ENCODE measurements at regions not wholly inside any gene's neighbourhood (a gene's known extent, or its start where the extent isn't known, plus 50 kb on each side); places are given as distances from the start of the nearest gene placed in this dataset.

- Histone ChIP-seq H3K4me3 (ENCODE audit: low read length, poor library complexity, severe bottlenecking) (no peak overlapping the region), H3K9me3 (ENCODE audit: insufficient read depth, low read depth, low read length) (0 out of 2 replicates have a peak, but pooled peaks cover under 1% of the 10 kb centered on the region), H3F3A (ENCODE audit: low read depth) (no peaks in the 10 kb centered on the region), H3K9ac (ENCODE audit: low read depth, low read length, poor library complexity, severe bottlenecking) (no peak overlapping the region), H4K20me1 (ENCODE audit: insufficient read depth, low read length, poor library complexity, severe bottlenecking) (no peaks in the 10 kb centered on the region), H3K36me3 (ENCODE audit: insufficient read depth, low read length) (no peaks in the 10 kb centered on the region), H3K9me2 (replicated peaks; ENCODE audit: low read depth, low read length) (no peaks in the 10 kb centered on the region), H3K79me2 (ENCODE audit: insufficient read depth, low read length) (no peaks in the 10 kb centered on the region), H3K4me2 (ENCODE audit: low read depth, low read length, poor library complexity, severe bottlenecking) (no peak overlapping the region), H2AFZ (ENCODE audit: low read length) (no peak overlapping the region), H3K27me3 (ENCODE audit: insufficient read depth, low read length, poor library complexity, severe bottlenecking) (no peaks in the 10 kb centered on the region), H3K4me1 (ENCODE audit: insufficient read depth, low read length, poor library complexity, severe bottlenecking) (peaks cover 6% of the 10 kb centered on the region)
- no peak for TF ChIP-seq EZH2phosphoT487 (IDR thresholded peaks at IDR 0.05; ENCODE audit: borderline replicate concordance)
- TF ChIP-seq CTCF (conservative IDR thresholded peaks at IDR 0.05; ENCODE audit: low read length) = no peak
These were observed 75.5 kb upstream of the IRX6 start for GRCh38 chr16:55248494-55248893.

DNA sequence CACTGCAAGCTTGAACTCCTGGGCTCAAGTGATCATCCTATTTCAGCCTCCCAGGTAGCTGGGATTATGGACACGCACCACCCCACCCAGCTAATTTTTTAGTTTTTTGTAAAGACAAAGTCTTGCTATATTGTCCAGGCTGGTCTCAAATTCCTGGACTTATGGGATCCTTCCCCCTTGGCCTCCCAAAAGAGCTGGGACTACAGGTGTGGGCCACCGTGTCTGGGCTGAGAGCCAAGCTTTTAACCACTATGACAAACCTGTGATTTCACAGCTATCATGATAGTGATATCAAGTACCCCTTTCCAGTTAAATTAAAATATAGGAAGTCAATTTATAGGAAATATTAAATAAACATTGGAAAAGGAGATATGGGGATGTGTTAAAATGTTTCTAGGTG is 74.6 kb upstream of the IRX6 start:
- no peak for TF ChIP-seq EZH2phosphoT487 (IDR thresholded peaks at IDR 0.05; ENCODE audit: borderline replicate concordance)
- no peak for TF ChIP-seq CTCF (conservative IDR thresholded peaks at IDR 0.05; ENCODE audit: low read length)
- H2AFZ ChIP-seq (ENCODE audit: low read length) = no peak overlapping the region
- no peaks in the 10 kb centered on the region for H3K9me2 ChIP-seq (replicated peaks; ENCODE audit: low read depth, low read length)
- H3K9me3 ChIP-seq (ENCODE audit: insufficient read depth, low read depth, low read length) = peaks cover 5% of the 10 kb centered on the region; the same call in 1 of the 2 replicates
- H3K79me2 ChIP-seq (ENCODE audit: insufficient read depth, low read length) = no peaks in the 10 kb centered on the region
- H3F3A ChIP-seq (ENCODE audit: low read depth) = no peaks in the 10 kb centered on the region
- no peak overlapping the region for H3K4me3 ChIP-seq (ENCODE audit: low read length, poor library complexity, severe bottlenecking)
- H4K20me1 ChIP-seq (ENCODE audit: insufficient read depth, low read length, poor library complexity, severe bottlenecking) = no peaks in the 10 kb centered on the region
- no peak overlapping the region for H3K4me2 ChIP-seq (ENCODE audit: low read depth, low read length, poor library complexity, severe bottlenecking)
- H3K27me3 ChIP-seq (ENCODE audit: insufficient read depth, low read length, poor library complexity, severe bottlenecking) = no peaks in the 10 kb centered on the region
- H3K4me1 ChIP-seq (ENCODE audit: insufficient read depth, low read length, poor library complexity, severe bottlenecking) = peaks cover 6% of the 10 kb centered on the region
- H3K9ac ChIP-seq (ENCODE audit: low read depth, low read length, poor library complexity, severe bottlenecking) = no peak overlapping the region
- no peaks in the 10 kb centered on the region for H3K36me3 ChIP-seq (ENCODE audit: insufficient read depth, low read length)

DNA sequence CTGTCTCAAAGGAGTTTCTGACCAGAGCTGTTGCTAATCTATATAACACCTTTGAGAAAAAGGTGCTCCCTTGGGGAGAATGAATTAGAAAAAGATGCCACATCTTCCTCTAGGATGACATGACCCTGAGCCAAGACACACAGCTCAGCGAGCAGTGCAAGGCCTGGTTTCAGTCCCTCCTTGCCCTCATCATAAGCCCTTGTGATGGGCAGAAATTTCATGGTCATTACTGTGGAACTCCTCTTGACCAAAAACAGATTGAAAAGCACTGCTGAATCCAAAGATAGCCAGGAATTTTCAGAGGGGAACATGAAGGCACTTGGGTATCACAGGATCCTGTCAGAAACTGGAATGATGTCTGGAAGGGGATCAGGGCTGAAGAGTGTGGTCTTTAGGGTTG is 74.1 kb upstream of the IRX6 start:
- H3K9ac ChIP-seq (ENCODE audit: low read depth, low read length, poor library complexity, severe bottlenecking) = no peak overlapping the region
- no peak overlapping the region for H2AFZ ChIP-seq (ENCODE audit: low read length)
- no peaks in the 10 kb centered on the region for H4K20me1 ChIP-seq (ENCODE audit: insufficient read depth, low read length, poor library complexity, severe bottlenecking)
- no peak overlapping the region for H3K4me2 ChIP-seq (ENCODE audit: low read depth, low read length, poor library complexity, severe bottlenecking)
- H3K9me2 ChIP-seq (replicated peaks; ENCODE audit: low read depth, low read length) = no peaks in the 10 kb centered on the region
- peaks cover 6% of the 10 kb centered on the region for H3K4me1 ChIP-seq (ENCODE audit: insufficient read depth, low read length, poor library complexity, severe bottlenecking)
- H3F3A ChIP-seq (ENCODE audit: low read depth) = no peaks in the 10 kb centered on the region
- H3K27me3 ChIP-seq (ENCODE audit: insufficient read depth, low read length, poor library complexity, severe bottlenecking) = no peaks in the 10 kb centered on the region
- H3K4me3 ChIP-seq (ENCODE audit: low read length, poor library complexity, severe bottlenecking) = no peak overlapping the region
- H3K79me2 ChIP-seq (ENCODE audit: insufficient read depth, low read length) = no peaks in the 10 kb centered on the region
- peaks cover 5% of the 10 kb centered on the region; the same call in 1 of the 2 replicates for H3K9me3 ChIP-seq (ENCODE audit: insufficient read depth, low read depth, low read length)
- no peaks in the 10 kb centered on the region for H3K36me3 ChIP-seq (ENCODE audit: insufficient read depth, low read length)
- TF ChIP-seq EZH2phosphoT487 (IDR thresholded peaks at IDR 0.05; ENCODE audit: borderline replicate concordance) (no peak), CTCF (conservative IDR thresholded peaks at IDR 0.05; ENCODE audit: low read length) (no peak)

Measured in Loucy (cell line).